IPS DF 6.9 (cell line): ENCODE measurements at regions not wholly inside any gene's neighbourhood (a gene's known extent, or its start where the extent isn't known, plus 50 kb on each side); places are given as distances from the start of the nearest gene placed in this dataset.

Source experiments
- DNase-seq: peaks from one replicate; pipeline ENCODE4 v3.0.0-alpha.2; 2013; ENCODE audit warnings: low read depth, low spot score
- H3K27ac ChIP-seq: one replicate; pipeline ENCODE4 v1.5.1; 2013; ENCODE audit warnings: low read length, control low read depth
- H3K27me3 ChIP-seq: 2 replicates; pipeline ENCODE4 v1.6.1; 2013; ENCODE audit warnings: mild to moderate bottlenecking, low read length; ENCODE audit not compliant: control insufficient read depth, insufficient read depth
- H3K36me3 ChIP-seq: 2 replicates; pipeline ENCODE4 v1.6.1; 2013; ENCODE audit warnings: low read length; ENCODE audit not compliant: control insufficient read depth, insufficient read depth
- H3K4me1 ChIP-seq: 2 replicates; pipeline ENCODE4 v1.6.1; 2013; ENCODE audit warnings: low read length; ENCODE audit not compliant: control insufficient read depth, insufficient read depth
- H3K4me3 ChIP-seq: 2 replicates; pipeline ENCODE4 v1.5.1; 2013; ENCODE audit warnings: mild to moderate bottlenecking, low read length
- H3K9me3 ChIP-seq: 2 replicates; pipeline ENCODE4 v1.6.1; 2013; ENCODE audit warnings: low read length, inconsistent platforms; ENCODE audit not compliant: control insufficient read depth, insufficient read depth
- WGBS: extraction: QIAGEN DNeasy Blood & Tissue Kit; methylation state at CpG from one replicate; pipeline ENCODE4 v1.1.7; 2013; ENCODE audit warnings: mixed read lengths, missing lambda C conversion rate; ENCODE audit not compliant: insufficient read length, insufficient coverage; 5-methylcytosine and 5-hydroxymethylcytosine counted together

DNA sequence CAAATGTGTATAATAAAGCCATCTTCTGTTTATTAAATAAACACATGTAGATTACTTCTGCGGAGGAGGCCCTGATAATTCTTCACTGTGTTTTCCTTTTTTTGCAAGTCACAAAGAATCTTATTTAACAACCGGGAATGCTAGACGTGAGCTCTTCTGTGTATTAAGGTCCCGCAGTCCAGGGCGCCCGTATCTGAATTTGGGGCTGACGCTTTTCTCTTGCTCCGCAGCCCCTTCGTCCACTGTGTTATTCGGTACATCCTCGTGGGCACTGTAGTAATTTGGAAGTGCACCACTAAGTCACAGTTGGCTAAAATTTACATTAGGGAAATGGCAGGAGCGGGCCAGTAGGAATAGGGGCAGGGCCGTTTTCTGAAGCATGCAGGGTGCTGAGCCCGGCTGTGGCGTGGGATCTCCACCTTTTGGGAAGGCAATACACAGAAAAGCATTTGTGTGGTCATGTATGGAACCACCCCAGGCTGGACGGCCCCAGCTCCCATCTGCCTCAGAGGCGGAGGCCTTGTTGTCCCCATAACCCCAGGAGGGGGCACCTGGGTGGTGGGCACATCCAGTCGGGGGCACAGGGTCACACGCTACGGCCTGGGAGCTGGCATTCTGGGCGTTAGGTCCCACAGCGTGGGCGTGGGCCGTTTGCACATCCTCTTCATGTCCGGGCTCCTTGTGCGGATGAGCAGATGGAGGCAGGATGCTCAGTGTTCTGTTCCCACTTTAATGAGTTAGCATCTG lies 258.7 kb upstream of the IRX4 start:
- Histone ChIP-seq H3K4me3 (no peak overlapping the region), H3K27me3 (no peaks in the 10 kb centered on the region), H3K4me1 (no peaks in the 10 kb centered on the region), H3K36me3 (no peaks in the 10 kb centered on the region), H3K9me3 (no peaks in the 10 kb centered on the region), H3K27ac (no peak overlapping the region)
- DNase-seq, result no peak
- WGBS, result no CpG with 5 or more reads among the region's 26 CpGs

DNA sequence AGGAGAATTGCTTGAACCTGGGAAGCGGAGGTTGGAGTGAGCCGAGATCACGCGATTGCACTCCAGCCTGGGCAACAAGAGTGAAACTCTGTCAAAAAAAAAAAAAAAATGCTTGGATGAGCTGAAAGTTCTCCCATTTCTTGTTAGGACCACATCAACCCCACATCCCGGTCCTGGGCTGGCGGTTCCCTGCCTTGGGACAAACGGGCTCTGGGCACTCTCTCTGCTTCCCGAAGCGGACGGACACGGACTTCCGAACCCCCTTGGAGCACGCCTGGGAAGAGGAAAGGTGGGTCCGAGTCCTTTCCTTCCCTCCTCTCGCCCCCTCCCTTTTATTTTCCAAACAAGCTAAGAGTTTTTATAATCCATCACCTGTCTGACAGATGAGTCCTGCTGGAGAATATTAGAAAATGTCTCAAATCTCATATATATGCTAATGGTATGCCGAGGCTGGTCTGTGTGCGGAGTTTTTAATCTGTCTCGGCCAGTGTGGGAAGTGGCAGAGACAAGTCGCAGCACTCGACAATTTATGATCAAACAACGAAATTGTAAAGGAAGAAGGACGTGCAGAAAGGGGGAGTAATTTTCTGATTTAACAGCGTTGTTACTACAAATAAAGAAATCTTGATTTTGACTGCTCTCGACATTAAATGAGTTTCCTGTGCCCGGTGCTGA lies 257.9 kb upstream of the IRX4 start:
- no peaks in the 10 kb centered on the region for H3K27me3 ChIP-seq
- DNase-seq, result no peak
- no CpG with 5 or more reads among the region's 25 CpGs for WGBS
- no peak overlapping the region for H3K4me3 ChIP-seq
- H3K36me3 ChIP-seq, result no peaks in the 10 kb centered on the region
- no peaks in the 10 kb centered on the region for H3K4me1 ChIP-seq
- H3K27ac ChIP-seq, result no peak overlapping the region
- no peaks in the 10 kb centered on the region for H3K9me3 ChIP-seq

DNA sequence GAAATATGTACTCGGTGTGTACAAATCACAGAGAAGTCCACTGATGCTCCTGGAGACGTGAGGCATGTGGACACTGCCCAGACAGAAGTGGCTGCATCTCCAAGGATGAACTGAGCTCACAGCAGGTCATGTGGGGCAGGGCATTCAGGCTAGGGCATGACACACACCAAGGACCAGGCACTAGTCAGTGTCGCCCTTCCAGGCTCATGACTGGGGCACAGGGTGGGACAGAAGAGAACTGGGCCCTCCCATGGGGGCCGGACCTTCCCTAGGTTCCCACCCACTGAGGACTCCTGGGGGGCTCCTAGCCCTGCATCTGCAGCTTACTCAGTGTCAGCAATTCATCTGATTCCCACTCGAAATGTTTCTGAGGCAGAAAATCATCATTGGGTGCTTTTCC lies 256.8 kb upstream of the IRX4 start:
- no peaks in the 10 kb centered on the region for H3K27me3 ChIP-seq

DNA sequence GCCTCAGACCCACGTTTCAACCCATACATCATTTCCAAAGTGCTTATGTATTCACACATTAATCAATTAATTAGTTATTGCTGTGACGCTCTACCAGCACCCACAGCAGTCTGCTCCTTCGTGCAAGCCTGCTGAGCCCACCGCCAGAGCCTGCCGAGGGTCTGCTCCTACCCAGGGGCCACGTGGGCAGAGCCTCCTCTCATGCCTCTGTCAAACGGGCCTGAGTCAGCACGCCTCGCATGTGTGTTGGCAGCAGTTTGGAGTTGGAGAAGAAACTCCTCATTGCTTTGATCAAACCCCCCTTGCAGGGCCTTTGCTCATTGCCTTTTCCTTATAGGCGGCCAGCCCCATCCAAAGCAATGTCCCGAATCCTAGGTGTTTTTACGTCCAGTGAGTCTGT lies 256.2 kb upstream of the IRX4 start:
- DNase-seq, result no peak
- no peaks in the 10 kb centered on the region for H3K9me3 ChIP-seq
- H3K4me3 ChIP-seq, result no peak overlapping the region
- no peaks in the 10 kb centered on the region for H3K4me1 ChIP-seq
- no peaks in the 10 kb centered on the region for H3K27me3 ChIP-seq
- WGBS, result no CpG with 5 or more reads among the region's 12 CpGs
- no peak overlapping the region for H3K27ac ChIP-seq
- H3K36me3 ChIP-seq, result no peaks in the 10 kb centered on the region

More for the DNA sequence above, 256.8 kb upstream of the IRX4 start:
- Histone ChIP-seq H3K27ac (no peak overlapping the region), H3K4me1 (no peaks in the 10 kb centered on the region), H3K4me3 (no peak overlapping the region), H3K9me3 (no peaks in the 10 kb centered on the region), H3K36me3 (no peaks in the 10 kb centered on the region)
- no CpG with 5 or more reads among the region's 5 CpGs for WGBS
- DNase-seq, result no peak

DNA sequence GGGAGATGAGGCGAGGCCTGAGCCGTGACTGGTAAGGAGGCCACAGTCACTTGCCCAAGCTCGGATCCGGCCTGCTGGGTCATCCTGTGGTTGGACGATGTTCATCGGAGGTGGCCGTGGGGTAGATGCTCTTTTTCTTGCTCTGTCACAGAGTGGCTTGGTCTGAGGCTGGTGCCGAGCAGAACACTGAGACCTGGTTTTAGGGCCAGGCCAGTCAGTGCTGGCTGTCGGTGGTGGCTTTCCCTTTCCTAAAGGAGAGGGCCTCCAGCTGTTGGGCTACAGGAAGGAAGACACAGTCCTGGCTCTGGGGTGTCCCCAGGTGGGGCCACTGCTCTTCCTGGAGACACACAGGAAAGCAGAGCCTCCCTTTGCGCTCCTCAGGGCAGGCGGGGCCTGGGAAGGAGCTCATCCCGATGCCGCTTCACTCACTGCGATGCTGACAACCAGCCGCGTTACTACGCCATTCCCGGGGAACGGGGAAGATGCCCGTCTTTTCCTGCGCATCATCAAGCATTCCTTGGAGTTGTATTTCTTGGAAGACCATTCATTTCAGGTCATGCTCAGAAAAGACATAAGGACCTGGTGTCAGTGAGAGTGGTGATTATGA lies 254.8 kb upstream of the IRX4 start:
- no peaks in the 10 kb centered on the region for H3K9me3 ChIP-seq
- no peak overlapping the region for H3K4me3 ChIP-seq
- no peak overlapping the region for H3K27ac ChIP-seq
- no peak for DNase-seq
- WGBS, result no CpG with 5 or more reads among the region's 21 CpGs
- no peaks in the 10 kb centered on the region for H3K27me3 ChIP-seq
- no peaks in the 10 kb centered on the region for H3K36me3 ChIP-seq
- no peaks in the 10 kb centered on the region for H3K4me1 ChIP-seq

DNA sequence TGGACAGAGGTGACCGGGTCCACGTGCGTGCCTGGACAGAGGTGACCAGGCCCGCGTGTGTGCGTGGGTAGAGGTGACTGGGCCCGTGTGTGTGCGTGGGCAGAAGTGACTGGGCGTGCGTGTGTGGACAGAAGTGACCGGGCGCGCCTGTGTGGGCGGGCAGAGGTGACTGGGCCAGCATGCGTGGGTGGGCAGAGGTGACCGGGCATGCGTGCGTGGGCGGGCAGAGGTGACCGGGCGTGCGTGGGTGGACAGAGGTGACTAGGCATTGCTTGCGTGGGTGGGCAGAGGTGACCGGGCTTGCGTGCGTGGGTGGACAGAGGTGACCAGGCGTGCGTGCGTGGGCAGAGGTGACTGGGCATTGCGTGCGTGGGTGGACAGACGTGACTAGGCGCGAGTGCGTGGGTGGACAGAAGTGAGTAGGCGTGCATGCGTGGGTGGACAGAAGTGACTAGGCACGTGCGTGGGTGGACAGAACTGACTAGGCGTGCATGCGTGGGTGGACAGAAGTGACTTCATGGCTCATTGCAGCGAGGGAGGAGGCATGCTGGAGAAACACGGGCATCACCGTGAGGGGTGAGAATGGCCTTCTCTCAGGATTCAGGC lies 254.1 kb upstream of the IRX4 start:
- no peak overlapping the region for H3K27ac ChIP-seq
- H3K9me3 ChIP-seq, result no peaks in the 10 kb centered on the region
- H3K36me3 ChIP-seq, result no peaks in the 10 kb centered on the region
- H3K4me1 ChIP-seq, result no peaks in the 10 kb centered on the region
- DNase-seq, result no peak
- no peak overlapping the region for H3K4me3 ChIP-seq
- WGBS, result no CpG with 5 or more reads among the region's 44 CpGs
- no peaks in the 10 kb centered on the region for H3K27me3 ChIP-seq

DNA sequence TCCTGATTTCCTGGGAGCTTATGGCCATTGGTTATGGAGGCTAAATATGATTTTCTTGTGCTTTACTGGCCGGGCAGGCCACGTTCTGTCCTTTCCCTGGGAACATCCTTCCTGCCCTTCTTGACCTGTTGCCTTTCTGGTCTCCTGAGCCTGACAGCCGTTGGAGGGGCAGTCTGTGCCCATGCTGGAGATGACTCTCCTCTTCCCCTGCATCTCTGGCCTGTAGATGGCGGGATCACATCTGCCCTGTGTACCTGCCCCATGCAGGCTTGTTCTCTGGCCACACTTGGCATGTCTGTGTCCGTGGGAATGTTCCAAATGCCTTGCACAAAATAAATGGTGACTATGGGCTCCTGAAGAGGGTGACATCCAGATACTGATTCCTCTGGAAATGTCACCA lies 253.1 kb upstream of the IRX4 start:
- Histone ChIP-seq H3K27ac (no peak overlapping the region), H3K9me3 (no peaks in the 10 kb centered on the region), H3K36me3 (no peaks in the 10 kb centered on the region), H3K4me1 (no peaks in the 10 kb centered on the region), H3K4me3 (no peak overlapping the region), H3K27me3 (no peaks in the 10 kb centered on the region)
- no peak for DNase-seq
- WGBS, result no CpG with 5 or more reads among the region's 5 CpGs

DNA sequence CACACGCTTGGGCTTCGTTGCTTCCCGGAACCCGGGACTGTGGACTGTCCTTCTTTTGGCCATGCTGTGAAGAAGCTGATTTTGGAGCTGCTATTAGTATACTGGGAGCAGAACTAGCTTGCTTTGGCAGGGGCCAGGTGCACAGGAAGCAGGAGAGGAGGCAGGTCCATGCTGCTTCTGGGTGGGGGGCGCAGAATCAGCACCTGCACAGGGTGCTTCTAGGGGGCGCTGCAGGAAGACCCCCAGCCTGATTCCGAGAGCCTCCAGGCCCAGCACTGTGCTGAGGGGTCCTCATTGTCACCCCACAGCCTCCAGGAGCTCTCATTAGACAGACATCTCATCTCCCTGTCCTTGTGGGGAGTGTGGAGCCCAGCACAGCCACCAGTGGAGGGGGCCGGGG lies 252.6 kb upstream of the IRX4 start:
- H3K4me3 ChIP-seq, result no peak overlapping the region
- no peak for DNase-seq
- no peaks in the 10 kb centered on the region for H3K27me3 ChIP-seq
- WGBS, result no CpG with 5 or more reads among the region's 8 CpGs
- no peaks in the 10 kb centered on the region for H3K9me3 ChIP-seq
- H3K4me1 ChIP-seq, result no peaks in the 10 kb centered on the region
- H3K27ac ChIP-seq, result no peak overlapping the region
- H3K36me3 ChIP-seq, result no peaks in the 10 kb centered on the region

DNA sequence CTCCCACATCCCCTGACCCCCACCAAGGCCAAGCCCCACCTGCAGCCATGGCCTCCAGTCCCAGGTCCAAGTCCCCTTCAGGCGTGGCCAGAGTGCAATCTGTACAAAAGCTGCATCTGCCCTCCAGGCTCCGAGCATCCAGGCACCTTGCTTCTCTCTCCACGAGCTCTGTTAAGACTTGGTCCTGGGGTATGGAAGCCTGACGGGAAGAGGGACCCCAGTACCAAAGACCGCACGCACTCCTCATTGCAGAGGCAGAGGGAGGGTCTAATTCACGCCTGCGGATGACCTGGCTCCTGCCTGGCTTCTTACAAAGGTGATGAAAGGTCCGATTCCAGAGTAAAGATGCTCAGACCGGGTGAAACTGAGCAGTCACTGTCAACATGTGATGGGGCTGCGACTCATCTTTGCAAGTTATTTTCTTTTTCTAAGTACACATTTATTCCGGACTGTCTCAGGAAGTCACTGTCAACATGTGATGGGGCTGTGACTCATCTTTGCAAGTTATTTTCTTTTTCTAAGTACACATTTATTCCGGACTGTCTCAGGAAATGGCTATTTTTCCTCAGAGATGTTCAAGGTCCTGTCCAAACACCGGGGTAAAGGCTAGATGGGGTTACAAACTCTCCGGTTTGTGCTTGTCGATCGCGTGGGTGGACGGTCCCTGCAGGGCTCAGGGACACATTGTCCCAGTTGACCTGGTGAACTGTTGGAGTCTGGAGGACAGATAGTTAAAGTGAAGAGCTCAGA lies 252.0 kb upstream of the IRX4 start:
- no peak overlapping the region for H3K4me3 ChIP-seq
- no peak for DNase-seq
- no CpG with 5 or more reads among the region's 19 CpGs for WGBS
- no peaks in the 10 kb centered on the region for H3K4me1 ChIP-seq
- H3K9me3 ChIP-seq, result no peaks in the 10 kb centered on the region
- H3K27me3 ChIP-seq, result no peaks in the 10 kb centered on the region
- H3K27ac ChIP-seq, result no peak overlapping the region
- no peaks in the 10 kb centered on the region for H3K36me3 ChIP-seq

DNA sequence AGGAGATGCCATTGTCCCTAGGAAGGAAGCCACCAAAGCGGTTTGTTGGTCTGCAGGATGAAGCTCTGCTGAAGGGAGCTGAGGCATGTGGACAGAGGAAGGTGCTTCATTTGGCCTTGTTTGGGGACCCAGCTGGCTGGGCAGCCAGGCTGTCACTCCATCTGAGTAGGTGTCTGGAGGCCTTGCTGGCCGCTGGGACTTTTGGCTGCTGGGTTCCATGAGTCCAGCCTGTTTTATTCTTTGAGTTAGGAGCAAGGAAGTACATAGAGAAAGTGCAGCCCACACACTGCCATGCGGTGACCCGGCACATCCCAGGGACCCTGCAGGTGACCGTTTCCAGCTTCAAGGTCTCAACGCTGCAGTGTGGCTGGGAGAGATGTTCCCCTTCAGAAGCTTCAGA lies 251.2 kb upstream of the IRX4 start:
- no peaks in the 10 kb centered on the region for H3K9me3 ChIP-seq

More for the DNA sequence above, 251.2 kb upstream of the IRX4 start:
- Histone ChIP-seq H3K27me3 (no peaks in the 10 kb centered on the region), H3K27ac (no peak overlapping the region), H3K4me3 (no peak overlapping the region), H3K4me1 (no peaks in the 10 kb centered on the region), H3K36me3 (no peaks in the 10 kb centered on the region)
- no CpG with 5 or more reads among the region's 6 CpGs for WGBS
- DNase-seq, result no peak
